GM10266 (cell line): ENCODE measurements at regions not wholly inside any gene's neighbourhood (a gene's known extent, or its start where the extent isn't known, plus 50 kb on each side); places are given as distances from the start of the nearest gene placed in this dataset.

Source experiments
- DNase-seq: peaks from one replicate; pipeline ENCODE4 v3.0.0; 2012; ENCODE audit errors: extremely low spot score
- CTCF ChIP-seq: IDR thresholded peaks from 2 replicates; pipeline ENCODE4 v1.5.1; 2012; ENCODE audit warnings: mild to moderate bottlenecking, low read depth; ENCODE audit not compliant: control insufficient read depth, insufficient read depth; ENCODE audit errors: missing control alignments

DNA sequence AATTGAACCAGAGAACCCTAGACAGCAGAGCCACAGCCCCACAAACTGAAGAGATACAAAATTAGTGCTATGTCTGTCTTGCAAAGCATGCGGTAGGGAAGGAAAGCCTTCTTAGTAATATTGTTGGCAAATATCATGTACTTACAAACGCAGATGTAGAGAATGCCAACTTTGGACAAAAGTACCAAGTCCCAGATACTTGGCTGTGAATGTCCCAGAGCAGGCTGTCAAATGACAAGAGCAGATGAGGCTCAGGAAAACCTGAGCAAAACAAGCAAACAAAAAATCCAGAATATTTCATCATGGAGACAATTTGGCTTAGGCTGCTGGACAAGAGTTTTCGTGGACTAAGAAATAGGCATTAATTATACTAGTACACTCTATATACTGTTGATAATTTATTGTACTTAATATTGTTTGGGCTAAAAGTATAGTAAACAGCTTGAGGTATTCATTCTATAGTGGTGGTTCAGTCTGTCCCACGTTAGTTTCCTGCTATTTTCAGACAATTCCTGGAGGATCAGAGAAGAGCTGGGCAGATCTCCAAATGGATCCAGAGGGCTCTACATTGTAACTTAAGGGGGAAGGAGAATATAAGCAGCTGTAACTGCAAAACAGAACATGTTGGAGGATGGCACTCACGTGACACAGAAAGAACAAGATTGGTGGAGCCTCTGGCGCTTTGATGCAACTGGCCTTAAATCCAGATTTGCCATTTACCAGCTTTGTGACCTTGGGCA is 329.8 kb downstream of the ATP23 start:
- no peak for DNase-seq
- TF ChIP-seq CTCF, result no peak

- no peak for TF ChIP-seq CTCF
- no peak for DNase-seq
These were observed 331.1 kb downstream of the ATP23 start for GRCh38 chr12:58272461-58272860.

- TF ChIP-seq CTCF, result no peak
- DNase-seq, result no peak
These were observed 335.9 kb downstream of the ATP23 start for GRCh38 chr12:58277231-58277630.

DNA sequence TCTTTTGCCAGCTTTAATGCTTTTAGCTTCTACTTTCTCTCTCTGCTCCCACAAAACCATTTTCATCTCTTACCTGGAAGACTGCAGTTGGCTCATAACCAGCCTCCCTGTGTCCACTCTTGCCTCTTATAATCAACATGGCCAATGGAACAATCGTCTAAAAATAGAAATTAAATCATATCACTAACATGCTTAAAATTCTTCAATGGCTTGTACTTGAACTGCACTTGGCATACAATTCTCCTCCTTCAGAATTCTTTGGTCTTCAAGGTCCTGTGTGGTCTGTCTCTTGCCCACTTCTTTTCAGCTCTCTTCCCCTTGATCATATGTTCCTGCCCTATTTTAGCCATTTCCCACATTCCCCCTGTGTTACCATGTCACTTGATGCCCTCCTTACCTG is 342.2 kb downstream of the ATP23 start:
- DNase-seq, result no peak
- TF ChIP-seq CTCF, result no peak

DNA sequence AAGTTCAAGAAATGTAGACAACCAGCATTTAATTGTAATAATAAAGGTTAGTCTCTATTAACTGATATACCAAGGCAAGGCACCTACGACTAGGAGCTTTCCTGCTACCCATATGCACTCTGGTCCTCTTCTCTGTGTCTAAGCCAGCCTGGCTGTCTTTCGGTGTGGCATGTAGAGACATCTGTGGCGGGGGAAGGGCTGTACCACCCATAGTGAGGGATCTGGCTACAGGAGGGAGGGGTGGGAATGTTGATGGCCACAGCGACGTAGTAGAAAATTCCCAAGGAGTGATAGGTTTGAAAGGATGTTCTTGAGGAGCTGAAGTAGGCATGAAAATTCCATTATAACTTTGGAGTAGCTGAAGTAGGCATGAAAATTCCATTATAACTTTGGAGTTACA is 344.2 kb downstream of the ATP23 start:
- TF ChIP-seq CTCF, result no peak

DNA sequence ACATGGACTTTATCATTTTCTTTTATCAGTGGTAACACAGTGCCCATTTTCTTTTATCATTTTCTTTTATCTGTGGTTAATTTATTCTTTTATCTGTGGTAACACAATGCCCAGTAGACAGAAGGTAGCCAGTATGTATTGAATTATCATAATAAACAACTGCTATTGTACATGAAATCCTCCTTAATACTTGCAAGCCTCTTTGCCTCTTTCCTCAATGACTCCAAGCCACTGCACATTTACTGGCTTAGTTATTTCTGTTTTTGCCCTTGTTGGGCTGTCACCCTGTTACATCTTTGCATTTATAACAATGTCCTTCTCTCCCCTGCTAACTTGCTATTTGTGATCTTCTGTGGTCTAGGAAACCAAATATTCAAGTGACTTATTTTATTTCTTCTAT is 345.0 kb downstream of the ATP23 start:
- no peak for DNase-seq
- TF ChIP-seq CTCF, result no peak

More for the DNA sequence above, 344.2 kb downstream of the ATP23 start:
- DNase-seq, result no peak

GRCh38 chr12:58288190-58288589 is 346.8 kb downstream of the ATP23 start:
- no peak for DNase-seq

More at GRCh38 chr12:58288190-58288589, 346.8 kb downstream of the ATP23 start:
- TF ChIP-seq CTCF, result no peak
